PC-3 (cell line): ENCODE measurements at regions not wholly inside any gene's neighbourhood (a gene's known extent, or its start where the extent isn't known, plus 50 kb on each side); places are given as distances from the start of the nearest gene placed in this dataset.
A peak's percentile ranks its signal among the peaks of the same experiment; 100 is the strongest.

ENCODE experiments used
- ATAC-seq: fragments of 200-7000 bp; cut with Tn5 transposase; 2 replicates; pipeline ENCODE4 v1.9.1; 2020; ENCODE audit warnings: mild to moderate bottlenecking, moderate library complexity
- BruUV-seq: library from RNA; stranded (reverse); fragments of 400-500 nt; replicated peaks from 2 replicates; lab custom pipeline; 2021; lab: Mats Ljungman, UMichigan
- CTCF ChIA-PET: fragments of 300-600 bp; sonication (Branson Sonifier 250); formaldehyde crosslinking; loops from one replicate; lab custom pipeline; 2022; ENCODE audit warnings: antibody characterized with exemption; lab: Charles Lee
- POLR2A ChIA-PET: fragments of 300-600 bp; sonication (Branson Sonifier 250); formaldehyde crosslinking; loops from one replicate; lab custom pipeline; 2022; ENCODE audit warnings: antibody characterized with exemption; ENCODE audit not compliant: unreplicated experiment; lab: Charles Lee
- DNase-seq: peaks from one replicate; pipeline ENCODE4 v3.0.0-alpha.2; 2015
- H2AFZ ChIP-seq: fragments of 300-600 bp; sonication (generic); 2 replicates; pipeline ENCODE4 v1.6.0; 2016; ENCODE audit warnings: antibody characterized with exemption, low read length
- H3F3A ChIP-seq: fragments of 300-600 bp; sonication (generic); one replicate; pipeline ENCODE4 v1.6.0; 2017; ENCODE audit warnings: antibody characterized with exemption, low read length, control low read depth, mild to moderate bottlenecking; ENCODE audit not compliant: unreplicated experiment
- H3K27ac ChIP-seq: fragments of 300-600 bp; sonication (generic); 2 replicates; pipeline ENCODE4 v1.5.1; 2016; ENCODE audit warnings: mild to moderate bottlenecking, low read length
- H3K27me3 ChIP-seq: fragments of 300-600 bp; sonication (generic); 2 replicates; pipeline ENCODE4 v1.6.1; 2016; ENCODE audit warnings: low read length, mixed read lengths
- H3K36me3 ChIP-seq: fragments of 300-600 bp; sonication (generic); 2 replicates; pipeline ENCODE4 v1.6.1; 2016; ENCODE audit warnings: low read depth, mixed run types, low read length, mixed read lengths
- H3K4me1 ChIP-seq: fragments of 300-600 bp; sonication (generic); 2 replicates; pipeline ENCODE4 v1.5.1; 2016; ENCODE audit warnings: low read length; ENCODE audit not compliant: insufficient read depth
- H3K4me2 ChIP-seq: fragments of 300-600 bp; sonication (generic); 2 replicates; pipeline ENCODE4 v1.6.0; 2016; ENCODE audit warnings: low read length
- H3K4me3 ChIP-seq: fragments of 300-600 bp; sonication (generic); 2 replicates; pipeline ENCODE4 v1.5.1; 2016; ENCODE audit warnings: mild to moderate bottlenecking, low read length, mixed read lengths
- H3K79me2 ChIP-seq: fragments of 300-600 bp; sonication (generic); 2 replicates; pipeline ENCODE4 v1.6.1; 2017; ENCODE audit warnings: low read length, mixed read lengths
- H3K9ac ChIP-seq: fragments of 300-600 bp; sonication (generic); 2 replicates; pipeline ENCODE4 v1.6.0; 2016; ENCODE audit warnings: mild to moderate bottlenecking, low read length
- H3K9me2 ChIP-seq: fragments of 300-600 bp; sonication (generic); replicated peaks from 2 replicates; pipeline ENCODE4 v1.6.1; 2016; ENCODE audit warnings: mixed run types, low read length, mixed read lengths
- H3K9me3 ChIP-seq: fragments of 300-600 bp; sonication (generic); 2 replicates; pipeline ENCODE4 v1.6.1; 2016; ENCODE audit warnings: low read length, mixed read lengths
- H4K20me1 ChIP-seq: fragments of 300-600 bp; sonication (generic); 2 replicates; pipeline ENCODE4 v1.6.1; 2016; ENCODE audit warnings: low read length, mixed read lengths
- EZH2 ChIP-seq: fragments of 300-600 bp; sonication (generic); IDR thresholded peaks from one replicate; pipeline ENCODE4 v1.6.1; 2017; ENCODE audit warnings: antibody characterized with exemption, mild to moderate bottlenecking, low read length; ENCODE audit not compliant: unreplicated experiment
- EZH2phosphoT487 ChIP-seq: fragments of 300-600 bp; sonication (generic); IDR thresholded peaks from 2 replicates; pipeline ENCODE4 v1.6.1; 2018; ENCODE audit warnings: mild to moderate bottlenecking, antibody characterized with exemption, low read length, borderline replicate concordance
- intact Hi-C: fragments of 100-400 bp; cut with micrococcal nuclease; formaldehyde crosslinking; loops from 2 replicates; pipeline ENCODE4 v1.9.0; 2023
- TF ChIP-seq, protein P1 (sequence below): fragments of 300-600 bp; sonication (generic); conservative IDR thresholded peaks from 2 replicates; pipeline ENCODE4 v1.5.1; 2017; ENCODE audit warnings: antibody characterized with exemption, low read depth, mild to moderate bottlenecking, low read length

DNA sequence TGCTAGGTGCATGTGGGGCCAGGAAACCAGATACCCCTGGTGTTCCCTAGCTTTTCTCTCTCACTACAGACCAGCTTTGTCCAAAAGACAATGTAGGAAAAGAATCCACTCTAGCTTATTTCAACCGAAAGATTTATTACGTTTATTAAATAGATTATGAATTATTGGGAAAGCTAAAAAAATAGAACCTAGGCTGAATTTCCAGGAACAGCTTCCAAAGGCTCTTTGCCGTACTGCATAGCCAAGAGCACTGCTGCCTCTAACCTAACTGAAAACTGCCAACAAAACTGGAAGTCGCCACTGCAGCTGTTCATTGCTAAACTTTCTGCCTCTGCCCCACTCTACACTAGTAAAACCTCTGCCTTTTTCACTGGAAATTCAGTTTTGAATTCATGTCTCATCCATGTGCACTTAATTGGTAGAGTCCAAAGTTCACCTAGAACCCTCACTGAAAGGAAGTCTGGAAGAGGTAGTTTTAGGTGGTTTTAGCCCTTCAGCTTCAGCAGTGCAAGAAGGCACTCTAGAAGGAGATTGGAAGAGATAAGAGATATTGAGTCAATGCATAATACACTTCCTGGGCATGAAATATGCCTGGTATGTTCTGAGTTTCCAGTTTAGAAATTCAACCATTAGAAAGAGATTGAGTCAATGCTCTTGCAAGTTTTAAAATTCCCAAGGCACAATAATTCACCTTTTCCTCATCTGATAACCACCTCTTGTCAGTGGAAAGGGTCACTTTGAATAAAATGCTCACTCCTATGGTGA lies 927.9 kb downstream of the MAT2B start:
- intact Hi-C loops: no loop called here
- CTCF ChIA-PET: no interaction called here
- no peak overlapping the region for H3K27ac ChIP-seq
- no peaks in the 10 kb centered on the region for H3K4me1 ChIP-seq
- ATAC-seq (no peak), DNase-seq (peak; percentile 1)
- no peaks in the 10 kb centered on the region for H3K36me3 ChIP-seq
- no peaks in the 10 kb centered on the region for H3F3A ChIP-seq
- no peaks in the 10 kb centered on the region for H3K9me2 ChIP-seq
- H2AFZ ChIP-seq: no peak overlapping the region
- H3K4me2 ChIP-seq: no peak overlapping the region
- TF ChIP-seq EZH2: no peak
- TF ChIP-seq, protein P1, sequence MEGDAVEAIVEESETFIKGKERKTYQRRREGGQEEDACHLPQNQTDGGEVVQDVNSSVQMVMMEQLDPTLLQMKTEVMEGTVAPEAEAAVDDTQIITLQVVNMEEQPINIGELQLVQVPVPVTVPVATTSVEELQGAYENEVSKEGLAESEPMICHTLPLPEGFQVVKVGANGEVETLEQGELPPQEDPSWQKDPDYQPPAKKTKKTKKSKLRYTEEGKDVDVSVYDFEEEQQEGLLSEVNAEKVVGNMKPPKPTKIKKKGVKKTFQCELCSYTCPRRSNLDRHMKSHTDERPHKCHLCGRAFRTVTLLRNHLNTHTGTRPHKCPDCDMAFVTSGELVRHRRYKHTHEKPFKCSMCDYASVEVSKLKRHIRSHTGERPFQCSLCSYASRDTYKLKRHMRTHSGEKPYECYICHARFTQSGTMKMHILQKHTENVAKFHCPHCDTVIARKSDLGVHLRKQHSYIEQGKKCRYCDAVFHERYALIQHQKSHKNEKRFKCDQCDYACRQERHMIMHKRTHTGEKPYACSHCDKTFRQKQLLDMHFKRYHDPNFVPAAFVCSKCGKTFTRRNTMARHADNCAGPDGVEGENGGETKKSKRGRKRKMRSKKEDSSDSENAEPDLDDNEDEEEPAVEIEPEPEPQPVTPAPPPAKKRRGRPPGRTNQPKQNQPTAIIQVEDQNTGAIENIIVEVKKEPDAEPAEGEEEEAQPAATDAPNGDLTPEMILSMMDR: no peak
- POLR2A ChIA-PET: no interaction called here
- no peaks in the 10 kb centered on the region; the same call in 1 of the 2 replicates for H3K9me3 ChIP-seq
- H4K20me1 ChIP-seq: no peaks in the 10 kb centered on the region
- no peak overlapping the region for H3K4me3 ChIP-seq
- H3K27me3 ChIP-seq: no peaks in the 10 kb centered on the region
- no TSS peak for BruUV-seq
- H3K9ac ChIP-seq: no peak overlapping the region
- H3K79me2 ChIP-seq: no peaks in the 10 kb centered on the region

DNA sequence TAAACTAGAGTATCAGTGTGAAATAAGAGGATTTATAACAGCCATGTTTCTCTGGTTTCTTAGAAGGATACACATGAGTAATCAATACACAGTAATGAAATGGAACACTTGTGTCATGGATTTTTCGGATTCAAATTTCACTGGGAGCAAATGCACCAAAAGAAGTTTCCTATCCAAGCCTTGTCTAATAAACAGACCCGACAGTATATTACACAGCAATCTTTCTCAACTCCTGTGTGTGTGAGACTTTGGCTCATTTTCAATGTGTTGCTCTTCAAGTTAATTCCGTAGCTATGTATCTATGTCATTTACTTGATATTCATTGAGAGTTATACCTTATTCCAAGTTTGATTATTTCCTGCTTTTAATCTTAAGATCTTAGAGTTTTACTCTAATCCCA lies 930.2 kb downstream of the MAT2B start:
- intact Hi-C loops: no loop called here
- DNase-seq (no peak), ATAC-seq (no peak)
- H3K27me3 ChIP-seq: no peaks in the 10 kb centered on the region
- H4K20me1 ChIP-seq: no peaks in the 10 kb centered on the region
- BruUV-seq: no TSS peak
- no peaks in the 10 kb centered on the region for H3F3A ChIP-seq
- H3K79me2 ChIP-seq: no peaks in the 10 kb centered on the region
- no peak overlapping the region for H3K4me3 ChIP-seq
- H3K4me2 ChIP-seq: no peak overlapping the region
- ChIA-PET CTCF (no interaction called here), POLR2A (no interaction called here)
- H3K4me1 ChIP-seq: no peaks in the 10 kb centered on the region
- no peak overlapping the region for H3K27ac ChIP-seq
- no peak overlapping the region for H2AFZ ChIP-seq
- no peak overlapping the region for H3K9ac ChIP-seq
- H3K9me2 ChIP-seq: no peaks in the 10 kb centered on the region
- H3K9me3 ChIP-seq: peaks cover 6% of the 10 kb centered on the region; the same call in 1 of the 2 replicates
- TF ChIP-seq EZH2: no peak
- TF ChIP-seq EZH2phosphoT487: no peak
- TF ChIP-seq, protein P1: no peak
- H3K36me3 ChIP-seq: no peaks in the 10 kb centered on the region

DNA sequence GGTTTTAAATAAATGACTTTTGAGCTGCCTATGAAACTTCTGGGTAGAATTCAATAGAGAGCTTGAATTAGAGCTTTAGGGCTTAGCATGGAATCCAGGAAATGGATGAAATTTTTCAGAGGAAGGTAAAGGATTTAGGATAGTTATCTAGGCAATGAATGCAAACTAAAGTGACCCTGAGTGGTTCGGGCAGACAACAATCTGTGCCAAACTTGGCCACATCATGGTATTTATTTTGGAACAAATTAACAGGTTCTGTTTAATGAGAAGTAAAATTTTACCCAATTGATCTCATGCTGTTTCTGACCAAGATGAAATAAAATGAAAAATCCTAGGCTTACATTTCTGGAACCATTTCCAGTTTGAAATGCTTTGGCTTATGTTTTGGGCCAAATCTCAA lies 934.4 kb downstream of the MAT2B start:
- Histone ChIP-seq H3K27ac (no peak overlapping the region), H3K9me2 (no peaks in the 10 kb centered on the region), H2AFZ (no peak overlapping the region), H3K9ac (no peak overlapping the region), H3K4me3 (no peak overlapping the region), H3K36me3 (no peaks in the 10 kb centered on the region), H3K27me3 (no peaks in the 10 kb centered on the region), H3K4me1 (no peaks in the 10 kb centered on the region), H3K79me2 (no peaks in the 10 kb centered on the region), H4K20me1 (no peaks in the 10 kb centered on the region), H3F3A (no peaks in the 10 kb centered on the region), H3K9me3 (0 out of 2 replicates have a peak, but pooled peaks cover 6% of the 10 kb centered on the region), H3K4me2 (no peak overlapping the region)
- intact Hi-C loops: no loop called here
- DNase-seq: no peak
- BruUV-seq: no TSS peak
- CTCF ChIA-PET: no interaction called here
- no peak for TF ChIP-seq EZH2phosphoT487
- TF ChIP-seq, protein P1: no peak
- TF ChIP-seq EZH2: no peak
- POLR2A ChIA-PET: no interaction called here
- ATAC-seq: no peak
